ENCODE measurements at regions not wholly inside any gene's neighbourhood (a gene's known extent, or its start where the extent isn't known, plus 50 kb on each side); places are given as distances from the start of the nearest gene placed in this dataset.

DNA sequence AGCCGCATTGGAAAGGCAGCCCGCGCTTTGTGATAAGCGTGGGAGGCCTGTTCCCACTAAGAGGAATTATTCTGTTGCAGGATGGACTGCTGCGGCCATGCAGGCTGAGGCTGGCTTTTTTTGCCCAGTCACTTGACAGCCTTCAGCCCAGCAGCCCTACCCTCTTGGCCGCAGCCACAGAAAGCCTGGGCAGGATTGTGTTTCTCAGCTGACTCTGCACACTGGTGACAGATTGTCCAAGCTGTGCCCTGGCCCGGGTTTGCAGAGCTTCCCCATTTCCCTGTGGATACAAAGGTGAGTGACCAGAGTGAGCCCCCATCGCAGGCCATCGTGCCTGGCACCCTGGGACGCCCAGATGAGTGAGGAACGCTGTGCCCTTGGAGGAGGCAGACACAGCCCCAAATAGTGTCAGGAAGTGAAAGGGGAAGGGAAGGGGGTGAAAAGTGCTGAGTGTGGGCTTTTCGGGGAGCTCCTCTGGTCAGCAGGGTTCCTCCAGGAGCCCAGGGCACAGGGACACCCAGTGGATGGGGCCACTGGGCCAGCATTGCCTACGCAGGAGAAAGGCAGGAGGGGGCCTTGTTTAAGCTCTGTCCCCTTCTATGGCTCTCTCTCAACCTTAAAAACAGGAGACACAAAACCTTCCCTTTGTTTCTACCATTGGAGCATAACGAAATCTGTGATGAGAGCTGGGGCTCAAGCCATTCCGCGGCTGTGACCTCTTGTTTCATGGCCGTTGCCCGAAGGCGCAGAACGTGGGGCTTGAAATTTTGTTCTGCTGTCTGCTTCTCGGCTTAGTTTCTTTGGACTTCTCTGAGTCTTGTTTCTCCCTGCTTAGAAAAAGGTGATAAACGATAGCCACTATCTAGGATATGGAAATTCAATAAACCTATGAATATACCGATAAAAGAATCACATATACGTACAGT is 91.5 kb upstream of the MEF2A start:
- H3K9me2 ChIP-seq (ENCODE audit: low read depth, low read length): no peaks in the 10 kb centered on the region
- peaks cover 67% of the 10 kb centered on the region for H3K4me1 ChIP-seq (ENCODE audit: insufficient read depth, low read length, severe bottlenecking)
- H3K27ac ChIP-seq (ENCODE audit: low read depth, low read length, poor library complexity, severe bottlenecking): peak overlapping the region; percentile 41
- H3K36me3 ChIP-seq (ENCODE audit: insufficient read depth, low read length): no peaks in the 10 kb centered on the region
- no peaks in the 10 kb centered on the region for H4K20me1 ChIP-seq (ENCODE audit: insufficient read depth, low read length)
- no peak overlapping the region for H3K4me3 ChIP-seq (ENCODE audit: low read depth, low read length, poor library complexity, severe bottlenecking)
- H3F3A ChIP-seq (ENCODE audit: insufficient read depth, low read length): no peaks in the 10 kb centered on the region
- H3K9me3 ChIP-seq (ENCODE audit: low read length): no peaks in the 10 kb centered on the region
- no peaks in the 10 kb centered on the region for H3K27me3 ChIP-seq (ENCODE audit: insufficient read depth, low read length)
- TF ChIP-seq EZH2 (IDR thresholded peaks at IDR 0.05; ENCODE audit: borderline replicate concordance, low read length) (no peak), CTCF (IDR thresholded peaks at IDR 0.05; ENCODE audit: low read length) (no peak)
- no peaks in the 10 kb centered on the region for H3K79me2 ChIP-seq (ENCODE audit: insufficient read depth, low read length)
- H2AFZ ChIP-seq (ENCODE audit: low read length): no peak overlapping the region
- H3K4me2 ChIP-seq (ENCODE audit: low read length): no peak overlapping the region; the same call in 1 of the 2 replicates
- no peak overlapping the region for H3K9ac ChIP-seq (ENCODE audit: low read length)

DNA sequence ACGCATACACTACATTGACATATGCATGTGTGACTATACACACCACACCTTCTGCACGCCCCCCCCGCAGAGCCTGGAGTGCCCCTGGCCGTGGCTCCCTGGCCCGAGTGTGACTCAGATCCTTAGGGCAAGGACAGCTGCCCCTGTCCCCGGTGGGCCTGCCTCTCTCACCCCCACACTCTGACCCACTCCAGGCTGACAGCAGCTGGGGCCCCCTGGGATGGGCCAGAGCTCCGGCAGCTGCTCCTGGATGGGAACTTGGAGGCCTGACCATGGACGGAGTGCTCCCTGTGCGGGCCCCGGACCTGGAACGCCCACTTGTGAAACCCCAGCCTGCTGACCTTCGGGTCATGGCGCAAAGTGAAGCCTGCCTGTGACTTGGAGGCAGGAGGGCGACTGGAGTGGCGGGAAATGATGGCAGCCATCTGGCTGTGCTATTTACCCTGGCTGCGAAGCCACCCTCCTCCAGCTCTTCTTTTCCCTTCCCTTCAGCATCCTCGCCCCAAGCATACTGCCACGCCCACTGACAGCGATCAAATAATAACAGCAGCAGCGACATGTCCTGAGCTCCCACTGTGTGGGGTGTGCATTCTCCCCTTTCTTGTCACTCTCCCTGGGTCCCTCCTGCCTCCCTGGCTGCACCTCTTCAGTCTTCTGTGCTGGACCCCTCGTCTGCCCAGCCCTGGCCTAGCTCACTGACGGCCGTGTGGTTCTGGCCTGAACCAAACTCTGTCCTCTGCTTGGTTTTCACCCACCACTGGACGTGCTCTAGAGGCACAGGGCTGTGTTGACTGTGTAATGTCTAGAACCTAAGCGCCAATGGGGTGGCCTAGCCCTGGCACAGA is 90.7 kb upstream of the MEF2A start:
- no peaks in the 10 kb centered on the region for H3K79me2 ChIP-seq (ENCODE audit: insufficient read depth, low read length)
- no peaks in the 10 kb centered on the region for H3K36me3 ChIP-seq (ENCODE audit: insufficient read depth, low read length)
- H3K4me1 ChIP-seq (ENCODE audit: insufficient read depth, low read length, severe bottlenecking): peaks cover 61% of the 10 kb centered on the region
- no peaks in the 10 kb centered on the region for H3K9me3 ChIP-seq (ENCODE audit: low read length)
- no peaks in the 10 kb centered on the region for H3K9me2 ChIP-seq (ENCODE audit: low read depth, low read length)
- H3K27me3 ChIP-seq (ENCODE audit: insufficient read depth, low read length): no peaks in the 10 kb centered on the region
- no peaks in the 10 kb centered on the region for H3F3A ChIP-seq (ENCODE audit: insufficient read depth, low read length)
- H3K9ac ChIP-seq (ENCODE audit: low read length): no peak overlapping the region
- no peak overlapping the region for H3K4me2 ChIP-seq (ENCODE audit: low read length)
- H3K4me3 ChIP-seq (ENCODE audit: low read depth, low read length, poor library complexity, severe bottlenecking): no peak overlapping the region
- no peak for TF ChIP-seq EZH2 (IDR thresholded peaks at IDR 0.05; ENCODE audit: borderline replicate concordance, low read length)
- no peak for TF ChIP-seq CTCF (IDR thresholded peaks at IDR 0.05; ENCODE audit: low read length)
- H2AFZ ChIP-seq (ENCODE audit: low read length): no peak overlapping the region
- no peaks in the 10 kb centered on the region for H4K20me1 ChIP-seq (ENCODE audit: insufficient read depth, low read length)
- no peak overlapping the region for H3K27ac ChIP-seq (ENCODE audit: low read depth, low read length, poor library complexity, severe bottlenecking)

GRCh38 chr15:99475754-99476412 is 89.9 kb upstream of the MEF2A start:
- Histone ChIP-seq H3K4me3 (ENCODE audit: low read depth, low read length, poor library complexity, severe bottlenecking) (no peak overlapping the region), H3K9me2 (ENCODE audit: low read depth, low read length) (no peaks in the 10 kb centered on the region), H3K9me3 (ENCODE audit: low read length) (no peaks in the 10 kb centered on the region), H3F3A (ENCODE audit: insufficient read depth, low read length) (no peaks in the 10 kb centered on the region), H3K27me3 (ENCODE audit: insufficient read depth, low read length) (no peaks in the 10 kb centered on the region), H3K4me2 (ENCODE audit: low read length) (no peak overlapping the region), H3K27ac (ENCODE audit: low read depth, low read length, poor library complexity, severe bottlenecking) (peak overlapping the region; percentile 54), H3K9ac (ENCODE audit: low read length) (no peak overlapping the region), H3K36me3 (ENCODE audit: insufficient read depth, low read length) (no peaks in the 10 kb centered on the region), H3K4me1 (ENCODE audit: insufficient read depth, low read length, severe bottlenecking) (peaks cover 56% of the 10 kb centered on the region), H4K20me1 (ENCODE audit: insufficient read depth, low read length) (no peaks in the 10 kb centered on the region), H3K79me2 (ENCODE audit: insufficient read depth, low read length) (no peaks in the 10 kb centered on the region), H2AFZ (ENCODE audit: low read length) (no peak overlapping the region)
- TF ChIP-seq EZH2 (IDR thresholded peaks at IDR 0.05; ENCODE audit: borderline replicate concordance, low read length) (no peak), CTCF (IDR thresholded peaks at IDR 0.05; ENCODE audit: low read length) (no peak)
